K562 (cell line): ENCODE measurements at regions not wholly inside any gene's neighbourhood (a gene's known extent, or its start where the extent isn't known, plus 50 kb on each side); places are given as distances from the start of the nearest gene placed in this dataset.
"Not testable (repeated sequence)": the region's sequence is repeated elsewhere in the genome, so short reads cannot be mapped to it uniquely, and the experiment has no call there.

ENCODE experiments used
- ATAC-seq: fragments of 200-7000 bp; cut with Tn5 transposase; 3 replicates; pipeline ENCODE4 v1.9.1; 2020; ENCODE audit warnings: moderate library complexity
- BruUV-seq: library from RNA; stranded (reverse); fragments of 400-500 nt; replicated peaks from 2 replicates; lab custom pipeline; 2021; lab: Mats Ljungman, UMichigan
- CTCF ChIA-PET: fragments of 300-600 bp; formaldehyde crosslinking; extraction: SDS; loops from one replicate; lab custom pipeline; 2021; ENCODE audit warnings: low intra/inter-chr PET ratio; lab: Yijun Ruan, JAX
- POLR2A ChIA-PET: fragments of 300-600, 350-650 bp; sonication (Branson Sonifier 250); formaldehyde crosslinking; extraction: SDS; loops from one replicate; lab custom pipeline; 2021; ENCODE audit warnings: antibody characterized with exemption, inconsistent platforms; lab: Yijun Ruan, JAX
- DNase-seq, 4 experiments: peaks; one replicate each; pipeline versions ENCODE4 v3.0.0 to v3.0.0-alpha.2; 2011 to 2018; ENCODE audit warnings: low spot score in 3 of 4, mixed read lengths in 3 of 4; ENCODE audit errors: extremely low read depth in 1 of 4
- FAIRE-seq: peaks from 2 replicates; lab custom pipeline; 2011; peaks lifted over from hg19 to GRCh38; lab: Jason Lieb, UNC
- H2AFZ ChIP-seq: 2 replicates; pipeline ENCODE4 v1.6.0; 2011; ENCODE audit warnings: low read depth, low read length, control low read depth, inconsistent platforms
- H3K27ac ChIP-seq: fragments of 200-600 bp; 3 replicates; pipeline ENCODE4 v1.8.0; 2011; ENCODE audit warnings: low read depth, mild to moderate bottlenecking, control low read depth, inconsistent platforms, low read length, moderate library complexity, mixed read lengths; ENCODE audit errors: extremely low read depth
- H3K27me3 ChIP-seq, 2 experiments: fragments of 300-600 bp in 1 of 2; 2 replicates in 1 of 2; 3 replicates in 1 of 2; pipeline versions ENCODE4 v1.6.0 to v1.8.0; 2011; ENCODE audit warnings: inconsistent platforms in 2 of 2, low read length in 2 of 2, mild to moderate bottlenecking in 1 of 2, mixed read lengths in 1 of 2, moderate library complexity in 1 of 2; ENCODE audit not compliant: control insufficient read depth in 2 of 2, insufficient read depth in 2 of 2
- H3K36me3 ChIP-seq: fragments of 300-600 bp; 3 replicates; pipeline ENCODE4 v1.8.0; 2011; ENCODE audit warnings: mild to moderate bottlenecking, low read length, inconsistent platforms; ENCODE audit not compliant: control insufficient read depth, insufficient read depth
- H3K4me1 ChIP-seq, 2 experiments: fragments of 200-600 bp in 1 of 2; replicated peaks in 1 of 2; 2 replicates in 1 of 2; 3 replicates in 1 of 2; pipeline versions ENCODE4 v1.5.1 to v1.8.0; 2011; ENCODE audit warnings: inconsistent platforms in 2 of 2, low read length in 2 of 2, mild to moderate bottlenecking in 1 of 2, mixed read lengths in 1 of 2, moderate library complexity in 1 of 2; ENCODE audit not compliant: control insufficient read depth in 2 of 2, insufficient read depth in 2 of 2
- H3K4me2 ChIP-seq: 2 replicates; pipeline ENCODE4 v1.6.1; 2011; ENCODE audit warnings: low read length, control low read depth, inconsistent platforms, mixed read lengths; ENCODE audit not compliant: insufficient read depth
- H3K4me3 ChIP-seq: fragments of 200-600 bp; sonication (generic), shearing (Covaris generic); 2 replicates; pipeline ENCODE4 v1.5.1; 2016; ENCODE audit warnings: control low read depth, inconsistent platforms
- H3K79me2 ChIP-seq: fragments of 200-600 bp; 3 replicates; pipeline ENCODE4 v1.8.0; 2011; ENCODE audit warnings: low read length, inconsistent platforms; ENCODE audit not compliant: control insufficient read depth, insufficient read depth
- H3K9ac ChIP-seq, 2 experiments: 2 replicates each; pipeline versions ENCODE4 v1.6.0 to v1.6.1; 2011; ENCODE audit warnings: low read depth in 2 of 2, low read length in 2 of 2, control low read depth in 1 of 2, inconsistent platforms in 1 of 2, mild to moderate bottlenecking in 1 of 2, mixed read lengths in 1 of 2; ENCODE audit not compliant: insufficient read depth in 1 of 2
- H3K9me1 ChIP-seq: one replicate; pipeline ENCODE4 v1.6.0; 2011; ENCODE audit warnings: inconsistent platforms, mild to moderate bottlenecking, low read length, moderate library complexity; ENCODE audit not compliant: control insufficient read depth, insufficient read depth
- H3K9me3 ChIP-seq: replicated peaks from 2 replicates; pipeline ENCODE4 v1.5.1; 2011; ENCODE audit warnings: low read depth, low read length, inconsistent platforms; ENCODE audit not compliant: control insufficient read depth, insufficient read depth
- H4K20me1 ChIP-seq: replicated peaks from 2 replicates; pipeline ENCODE4 v1.6.1; 2011; ENCODE audit warnings: low read length, inconsistent platforms, mixed read lengths; ENCODE audit not compliant: control insufficient read depth, insufficient read depth
- CREBBP ChIP-seq: IDR thresholded peaks from one replicate; pipeline ENCODE4 v1.6.1; 2012; ENCODE audit warnings: low read depth, mild to moderate bottlenecking, control low read depth, inconsistent platforms, low read length
- TEAD4 ChIP-seq, 2 experiments: sonication (generic) in 1 of 2; formaldehyde crosslinking in 1 of 2; IDR thresholded peaks; 2 replicates each; pipeline versions ENCODE4 v1.6.1 to v1.8.0; 2012 to 2022; ENCODE audit warnings: borderline replicate concordance in 1 of 2, inconsistent platforms in 1 of 2, low read length in 1 of 2, mild to moderate bottlenecking in 1 of 2, missing genetic modification reagents in 1 of 2
- WGBS: fragments of 100-300 bp; shearing (Covaris generic); methylation state at CpG from one replicate; pipeline ENCODE4 v1.1.6; 2016; ENCODE audit warnings: low coverage, mixed read lengths; ENCODE audit not compliant: insufficient coverage; ENCODE audit errors: missing lambda C conversion rate; 5-methylcytosine and 5-hydroxymethylcytosine counted together
- in situ Hi-C: fragments of 300-500 bp; cut with MboI; formaldehyde crosslinking; loops from 4 replicates; pipeline ENCODE4 v1.15.0; 2018; ENCODE audit warnings: inconsistent platforms, mixed read lengths
- intact Hi-C: fragments of 100-400 bp; cut with micrococcal nuclease; formaldehyde crosslinking; loops from 2 replicates; pipeline ENCODE4 v1.14.2; 2022

GRCh38 chr1:224831501-224831900 lies 98.0 kb upstream of the DNAH14 start:
- Histone ChIP-seq H3K4me2 (no peak overlapping the region), H3K9me3 (no peaks in the 10 kb centered on the region; the same call in 1 of the 2 replicates)
- no peak for ATAC-seq
- BruUV-seq: no TSS peak
- TF ChIP-seq CREBBP: peak; percentile 60
- TF ChIP-seq TEAD4 (IDR thresholded peaks at IDR 0.05; ENCODE audit: low read length): no peak
- TF ChIP-seq TEAD4 (CRISPR knock-in tag; IDR thresholded peaks at IDR 0.05; ENCODE audit: borderline replicate concordance): no peak
- TF ChIP-seq, all 486 proteins: peak for 1
- H3K79me2 ChIP-seq: no peaks in the 10 kb centered on the region
- H4K20me1 ChIP-seq: no peaks in the 10 kb centered on the region
- no peak overlapping the region for H3K27ac ChIP-seq
- H2AFZ ChIP-seq: no peak overlapping the region
- FAIRE-seq (no peak), DNase-seq (no peak)
- no peak overlapping the region for H3K9ac ChIP-seq
- H3K36me3 ChIP-seq: no peaks in the 10 kb centered on the region
- H3K9me1 ChIP-seq: no peaks in the 10 kb centered on the region
- no peaks in the 10 kb centered on the region for H3K4me1 ChIP-seq
- in situ Hi-C loops: no loop called here
- ChIA-PET POLR2A (no interaction called here), CTCF (no interaction called here)
- H3K4me3 ChIP-seq: no peak overlapping the region
- intact Hi-C loops: no loop called here
- 0% methylated on average over 3 of the region's 3 CpGs for WGBS
- no peaks in the 10 kb centered on the region for H3K27me3 ChIP-seq

GRCh38 chr1:224839648-224840300 lies 89.7 kb upstream of the DNAH14 start:
- H3K4me2 ChIP-seq, H3K4me3 ChIP-seq, CTCF ChIA-PET, H3K27ac ChIP-seq, FAIRE-seq, intact Hi-C loops, H3K36me3 ChIP-seq, H3K9me3 ChIP-seq, BruUV-seq, H2AFZ ChIP-seq, POLR2A ChIA-PET, in situ Hi-C loops, DNase-seq, H3K9me1 ChIP-seq, H4K20me1 ChIP-seq, H3K79me2 ChIP-seq, ATAC-seq, H3K9ac ChIP-seq, H3K4me1 ChIP-seq: not testable (repeated sequence)
- WGBS: 0% methylated on average over 7 of the region's 7 CpGs
- peaks cover 0 to 12% of the 10 kb centered on the region in 2 experiments; a peak in 1 of 5 replicates for H3K27me3 ChIP-seq

GRCh38 chr1:224841803-224842202 lies 87.7 kb upstream of the DNAH14 start:
- FAIRE-seq, POLR2A ChIA-PET, in situ Hi-C loops, DNase-seq, CTCF ChIA-PET, H3K4me2 ChIP-seq, H3K4me3 ChIP-seq, H3K9me1 ChIP-seq, H3K9ac ChIP-seq, H3K4me1 ChIP-seq, intact Hi-C loops, BruUV-seq, H3K9me3 ChIP-seq, H2AFZ ChIP-seq, H3K27ac ChIP-seq, H3K36me3 ChIP-seq, H4K20me1 ChIP-seq, ATAC-seq, H3K79me2 ChIP-seq: not testable (repeated sequence)
- peaks cover 0 to 12% of the 10 kb centered on the region in 2 experiments; a peak in 1 of 5 replicates for H3K27me3 ChIP-seq
- WGBS: 3% methylated on average over 2 of the region's 2 CpGs
